Activated B cell treated with CpG ODN at 0.5 μM for 24 hours (primary cell): ENCODE measurements at regions not wholly inside any gene's neighbourhood (a gene's known extent, or its start where the extent isn't known, plus 50 kb on each side); places are given as distances from the start of the nearest gene placed in this dataset.

Experiments used
- ATAC-seq: fragments of 200-7000 bp; cut with Tn5 transposase; one replicate; pipeline ENCODE4 v1.10.0; 2021; ENCODE audit warnings: low read depth, mild to moderate bottlenecking, moderate library complexity
- CTCF ChIA-PET: fragments of 350-600 bp; sonication (Branson Sonifier 250); formaldehyde crosslinking; loops from one replicate; lab custom pipeline; 2021; ENCODE audit warnings: antibody characterized with exemption; lab: Charles Lee
- POLR2A ChIA-PET: fragments of 350-600 bp; sonication (Branson Sonifier 250); formaldehyde crosslinking; loops from one replicate; lab custom pipeline; 2021; ENCODE audit warnings: antibody characterized with exemption; lab: Charles Lee
- DNase-seq: peaks from one replicate; pipeline ENCODE4 v3.0.0; 2022
- H3K27ac Mint-ChIP-seq: one replicate; pipeline ENCODE4 v1.8.0; 2020; ENCODE audit warnings: mixed read lengths
- H3K27me3 Mint-ChIP-seq: one replicate; pipeline ENCODE4 v1.8.0; 2021; ENCODE audit warnings: mixed read lengths
- H3K36me3 Mint-ChIP-seq: one replicate; pipeline ENCODE4 v1.8.0; 2021; ENCODE audit warnings: low read depth, mixed read lengths
- H3K4me1 Mint-ChIP-seq: one replicate; pipeline ENCODE4 v1.8.0; 2021; ENCODE audit warnings: mixed read lengths
- H3K4me3 Mint-ChIP-seq: one replicate; pipeline ENCODE4 v1.8.0; 2020; ENCODE audit warnings: mild to moderate bottlenecking, mixed read lengths
- H3K9me3 Mint-ChIP-seq: one replicate; pipeline ENCODE4 v1.8.0; 2020; ENCODE audit warnings: mixed read lengths
- intact Hi-C: fragments of 100-400 bp; cut with micrococcal nuclease; formaldehyde crosslinking; loops from one replicate; pipeline ENCODE4 v1.15.1; 2024
- TF ChIP-seq, protein P1 (sequence below): fragments of 200-600 bp; IDR thresholded peaks from one replicate; pipeline ENCODE4 v1.8.0; 2022; ENCODE audit warnings: antibody characterized with exemption, mild to moderate bottlenecking

DNA sequence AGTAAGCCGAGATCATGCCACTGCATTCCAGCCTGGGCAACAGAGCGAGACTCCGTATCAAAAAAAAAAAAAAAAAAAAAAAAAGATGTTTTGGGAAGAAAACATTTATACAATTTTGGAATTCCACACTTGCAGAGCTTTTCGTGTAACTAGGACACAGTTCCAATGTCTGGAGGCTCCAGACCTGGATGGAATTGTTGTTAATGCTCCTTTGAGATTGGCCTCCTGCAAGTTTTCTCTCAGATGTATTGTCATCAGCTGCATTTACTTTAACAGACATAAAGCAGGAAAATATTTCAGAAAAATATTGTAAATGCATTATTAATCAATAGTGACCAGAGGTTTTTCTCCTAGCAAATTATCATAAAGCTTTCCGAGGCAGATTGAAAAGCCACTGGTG lies 124.1 kb downstream of the RBM43 start:
- no peak overlapping the region for H3K27ac Mint-ChIP-seq
- ChIA-PET CTCF (no interaction called here), POLR2A (interaction anchor here (0.7 kb wide), 1 partner anchor 1909 kb away, joined by 4 read pairs; no protein-coding TSS in a partner anchor)

DNA sequence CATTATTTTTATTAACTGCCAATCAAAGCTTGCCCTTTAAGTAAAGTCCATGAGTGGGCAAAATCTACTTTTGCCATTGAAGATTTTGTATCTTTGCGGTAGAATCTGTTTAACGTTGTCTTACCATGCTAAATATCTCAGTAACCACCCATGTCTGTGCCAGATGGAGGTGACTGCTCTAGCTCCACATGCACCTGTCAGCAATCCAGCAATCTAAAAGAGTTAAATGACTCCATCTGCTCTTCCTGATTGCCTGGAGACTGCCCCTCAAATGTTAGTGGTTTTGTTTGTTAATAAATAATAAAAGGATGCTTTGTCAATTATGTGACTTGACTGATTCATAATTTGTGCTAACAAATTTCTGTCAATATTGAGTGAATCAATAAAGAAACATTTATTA lies 141.7 kb downstream of the RBM43 start:
- ChIA-PET POLR2A (no interaction called here), CTCF (no interaction called here)
- Mint-ChIP-seq H3K4me3 (no peak overlapping the region), H3K36me3 (no peaks in the 10 kb centered on the region), H3K27ac (no peak overlapping the region), H3K9me3 (peaks cover 11% of the 10 kb centered on the region), H3K4me1 (no peaks in the 10 kb centered on the region), H3K27me3 (peaks cover 11% of the 10 kb centered on the region)
- intact Hi-C loops, result no loop called here
- DNase-seq (no peak), ATAC-seq (no peak)
- TF ChIP-seq, protein P1, sequence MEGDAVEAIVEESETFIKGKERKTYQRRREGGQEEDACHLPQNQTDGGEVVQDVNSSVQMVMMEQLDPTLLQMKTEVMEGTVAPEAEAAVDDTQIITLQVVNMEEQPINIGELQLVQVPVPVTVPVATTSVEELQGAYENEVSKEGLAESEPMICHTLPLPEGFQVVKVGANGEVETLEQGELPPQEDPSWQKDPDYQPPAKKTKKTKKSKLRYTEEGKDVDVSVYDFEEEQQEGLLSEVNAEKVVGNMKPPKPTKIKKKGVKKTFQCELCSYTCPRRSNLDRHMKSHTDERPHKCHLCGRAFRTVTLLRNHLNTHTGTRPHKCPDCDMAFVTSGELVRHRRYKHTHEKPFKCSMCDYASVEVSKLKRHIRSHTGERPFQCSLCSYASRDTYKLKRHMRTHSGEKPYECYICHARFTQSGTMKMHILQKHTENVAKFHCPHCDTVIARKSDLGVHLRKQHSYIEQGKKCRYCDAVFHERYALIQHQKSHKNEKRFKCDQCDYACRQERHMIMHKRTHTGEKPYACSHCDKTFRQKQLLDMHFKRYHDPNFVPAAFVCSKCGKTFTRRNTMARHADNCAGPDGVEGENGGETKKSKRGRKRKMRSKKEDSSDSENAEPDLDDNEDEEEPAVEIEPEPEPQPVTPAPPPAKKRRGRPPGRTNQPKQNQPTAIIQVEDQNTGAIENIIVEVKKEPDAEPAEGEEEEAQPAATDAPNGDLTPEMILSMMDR, result no peak

More for the DNA sequence above, 124.1 kb downstream of the RBM43 start:
- DNase-seq (no peak), ATAC-seq (no peak)
- TF ChIP-seq, protein P1, result no peak
- H3K4me3 Mint-ChIP-seq, result no peak overlapping the region
- H3K9me3 Mint-ChIP-seq, result no peaks in the 10 kb centered on the region
- no peaks in the 10 kb centered on the region for H3K27me3 Mint-ChIP-seq
- H3K36me3 Mint-ChIP-seq, result no peaks in the 10 kb centered on the region
- intact Hi-C loops, result no loop called here
- H3K4me1 Mint-ChIP-seq, result no peaks in the 10 kb centered on the region

DNA sequence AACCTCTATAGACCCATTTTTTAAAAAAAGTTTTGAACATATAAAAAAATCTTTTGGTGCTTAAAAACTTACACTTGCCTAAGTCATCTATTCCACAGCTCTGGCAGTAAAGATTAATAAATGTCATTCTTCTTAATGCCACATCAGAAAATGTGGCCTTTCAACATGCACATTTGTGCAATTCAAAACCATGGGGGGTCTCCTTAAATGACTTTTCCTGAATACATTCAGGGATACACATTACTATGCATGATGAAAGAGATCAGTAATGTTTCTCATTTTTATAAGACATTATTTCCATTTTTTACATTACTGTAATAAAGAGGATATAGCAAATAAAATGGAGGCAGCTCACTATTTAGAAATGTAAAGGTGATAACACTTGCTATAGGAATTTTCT lies 142.3 kb downstream of the RBM43 start:
- TF ChIP-seq, protein P1, result no peak
- intact Hi-C loops, result no loop called here
- POLR2A ChIA-PET, result no interaction called here
- Mint-ChIP-seq H3K27me3 (peaks cover 11% of the 10 kb centered on the region), H3K4me3 (no peak overlapping the region), H3K4me1 (no peaks in the 10 kb centered on the region), H3K36me3 (no peaks in the 10 kb centered on the region), H3K9me3 (peaks cover 11% of the 10 kb centered on the region), H3K27ac (no peak overlapping the region)
- ATAC-seq, result no peak
- no peak for DNase-seq
- CTCF ChIA-PET, result no interaction called here

DNA sequence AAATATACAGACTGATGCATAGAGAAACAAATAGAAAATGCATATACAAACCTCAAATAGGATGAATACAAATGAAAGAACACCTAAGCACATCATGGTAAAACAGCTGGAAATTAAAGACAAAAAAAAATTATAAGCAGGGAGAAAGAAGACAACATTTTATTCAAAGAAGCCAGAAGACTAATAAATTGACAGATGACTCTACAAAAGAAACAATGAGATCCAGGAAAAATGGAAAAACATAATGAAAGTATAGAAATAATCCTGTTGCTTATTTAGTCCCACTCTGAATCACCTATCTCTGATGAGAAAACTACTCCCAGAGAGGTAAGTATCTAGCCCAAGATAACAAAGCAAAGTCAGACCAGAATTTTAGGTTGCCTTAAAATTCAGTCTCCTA lies 143.4 kb downstream of the RBM43 start:
- ChIA-PET POLR2A (no interaction called here), CTCF (no interaction called here)
- DNase-seq (no peak), ATAC-seq (no peak)
- Mint-ChIP-seq H3K4me1 (no peaks in the 10 kb centered on the region), H3K27me3 (peaks cover 8% of the 10 kb centered on the region), H3K36me3 (no peaks in the 10 kb centered on the region), H3K4me3 (no peak overlapping the region), H3K27ac (no peak overlapping the region), H3K9me3 (peaks cover 11% of the 10 kb centered on the region)
- TF ChIP-seq, protein P1, result no peak
- intact Hi-C loops, result no loop called here

DNA sequence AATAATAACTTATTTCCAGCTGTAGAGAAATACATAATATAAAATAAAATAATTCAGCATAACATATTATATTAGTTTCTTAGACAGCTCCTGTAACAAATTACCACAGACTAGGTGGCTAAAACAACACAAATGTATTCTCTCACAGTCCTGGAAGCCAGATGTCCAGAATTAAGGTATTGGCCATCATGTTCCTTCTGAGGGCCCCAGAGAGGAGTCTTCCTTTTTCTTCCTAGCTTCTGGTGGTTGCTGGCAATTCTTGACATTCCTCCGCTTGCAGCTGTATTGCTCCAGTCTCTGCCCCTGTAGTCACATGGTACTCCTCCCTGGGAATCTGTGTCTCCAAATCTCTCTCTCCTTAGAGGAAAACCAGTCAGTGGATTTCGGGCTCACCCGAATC lies 146.8 kb downstream of the RBM43 start:
- ChIA-PET CTCF (no interaction called here), POLR2A (no interaction called here)
- H3K27ac Mint-ChIP-seq, result no peak overlapping the region
- no peaks in the 10 kb centered on the region for H3K36me3 Mint-ChIP-seq
- H3K4me3 Mint-ChIP-seq, result no peak overlapping the region
- H3K9me3 Mint-ChIP-seq, result peaks cover 11% of the 10 kb centered on the region
- ATAC-seq, result no peak
- no peak for DNase-seq
- intact Hi-C loops, result no loop called here
- no peaks in the 10 kb centered on the region for H3K4me1 Mint-ChIP-seq
- TF ChIP-seq, protein P1, result no peak
- H3K27me3 Mint-ChIP-seq, result peaks cover 5% of the 10 kb centered on the region
